ENCODE measurements at regions not wholly inside any gene's neighbourhood (a gene's known extent, or its start where the extent isn't known, plus 50 kb on each side); places are given as distances from the start of the nearest gene placed in this dataset.

DNA sequence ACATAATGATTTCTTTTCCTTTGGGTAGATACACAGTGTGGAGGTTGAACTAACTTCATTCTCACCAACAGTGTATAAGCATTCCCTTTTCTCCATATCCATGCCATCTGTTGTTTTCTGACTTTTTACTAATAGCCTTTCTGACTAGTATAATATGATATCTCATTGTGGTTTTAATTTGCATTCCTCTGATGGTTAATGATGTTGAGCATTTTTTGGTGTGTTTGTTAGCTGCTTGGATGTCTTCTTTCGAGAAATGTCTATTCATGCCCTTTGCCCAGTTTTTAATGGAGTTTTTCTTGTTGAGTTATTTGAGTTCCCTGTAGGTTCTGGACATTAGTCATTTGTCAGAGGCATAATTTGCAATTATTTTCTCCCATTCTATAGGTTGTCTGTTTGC, 59.8 kb downstream of the MARCHF4 start:
- TF ChIP-seq EZH2 (IDR thresholded peaks at IDR 0.05; ENCODE audit: low read length), result no peak
- TF ChIP-seq, protein P1, sequence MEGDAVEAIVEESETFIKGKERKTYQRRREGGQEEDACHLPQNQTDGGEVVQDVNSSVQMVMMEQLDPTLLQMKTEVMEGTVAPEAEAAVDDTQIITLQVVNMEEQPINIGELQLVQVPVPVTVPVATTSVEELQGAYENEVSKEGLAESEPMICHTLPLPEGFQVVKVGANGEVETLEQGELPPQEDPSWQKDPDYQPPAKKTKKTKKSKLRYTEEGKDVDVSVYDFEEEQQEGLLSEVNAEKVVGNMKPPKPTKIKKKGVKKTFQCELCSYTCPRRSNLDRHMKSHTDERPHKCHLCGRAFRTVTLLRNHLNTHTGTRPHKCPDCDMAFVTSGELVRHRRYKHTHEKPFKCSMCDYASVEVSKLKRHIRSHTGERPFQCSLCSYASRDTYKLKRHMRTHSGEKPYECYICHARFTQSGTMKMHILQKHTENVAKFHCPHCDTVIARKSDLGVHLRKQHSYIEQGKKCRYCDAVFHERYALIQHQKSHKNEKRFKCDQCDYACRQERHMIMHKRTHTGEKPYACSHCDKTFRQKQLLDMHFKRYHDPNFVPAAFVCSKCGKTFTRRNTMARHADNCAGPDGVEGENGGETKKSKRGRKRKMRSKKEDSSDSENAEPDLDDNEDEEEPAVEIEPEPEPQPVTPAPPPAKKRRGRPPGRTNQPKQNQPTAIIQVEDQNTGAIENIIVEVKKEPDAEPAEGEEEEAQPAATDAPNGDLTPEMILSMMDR (optimal IDR thresholded peaks at IDR 0.05 in 1 of 3, IDR thresholded peaks at IDR 0.05 in 1 of 3, conservative IDR thresholded peaks at IDR 0.05 in 1 of 3; ENCODE audit: extremely low read depth in 1 of 3, insufficient read depth in 2 of 3, low read length in 3 of 3), result no peak

Data from keratinocyte (primary cell).